Neutrophil (primary cell): ENCODE measurements at regions not wholly inside any gene's neighbourhood (a gene's known extent, or its start where the extent isn't known, plus 50 kb on each side); places are given as distances from the start of the nearest gene placed in this dataset.

Source experiments
- H3K27ac ChIP-seq: fragments of 200-600 bp; sonication (generic); 2 replicates; pipeline ENCODE4 v1.5.1; 2016; ENCODE audit warnings: mild to moderate bottlenecking, moderate library complexity
- H3K27me3 ChIP-seq: fragments of 200-600 bp; sonication (generic); 2 replicates; pipeline ENCODE4 v1.6.0; 2016; ENCODE audit warnings: mild to moderate bottlenecking
- H3K36me3 ChIP-seq: fragments of 200-600 bp; sonication (generic); 2 replicates; pipeline ENCODE4 v1.5.1; 2017
- H3K4me1 ChIP-seq, 2 experiments: fragments of 200-600 bp in 1 of 2; sonication (generic) in 1 of 2; 1 replicate in 1 of 2; 2 replicates in 1 of 2; pipeline versions ENCODE4 v1.5.1 to v1.6.1; 2013 to 2016; ENCODE audit warnings: low read depth in 1 of 2, low read length in 1 of 2, mild to moderate bottlenecking in 1 of 2, moderate library complexity in 1 of 2; ENCODE audit not compliant: control insufficient read depth in 1 of 2, insufficient read depth in 1 of 2
- H3K4me3 ChIP-seq, 2 experiments: fragments of 200-600 bp in 1 of 2; sonication (generic) in 1 of 2; 1 replicate in 1 of 2; 2 replicates in 1 of 2; pipeline ENCODE4 v1.5.1; 2013 to 2016; ENCODE audit warnings: low read depth in 1 of 2, low read length in 1 of 2, mild to moderate bottlenecking in 1 of 2, moderate library complexity in 1 of 2
- H3K9me3 ChIP-seq: fragments of 200-600 bp; sonication (generic); 2 replicates; pipeline ENCODE4 v1.5.1; 2016
- CTCF ChIP-seq: fragments of 200-600 bp; sonication (generic); IDR thresholded peaks from 2 replicates; pipeline ENCODE4 v1.5.1; 2016; ENCODE audit warnings: antibody characterized with exemption

- no peak overlapping the region for H3K4me3 ChIP-seq
- no peaks in the 10 kb centered on the region for H3K9me3 ChIP-seq
- H3K4me1 ChIP-seq: no peaks in the 10 kb centered on the region
- no peaks in the 10 kb centered on the region for H3K27me3 ChIP-seq
- no peak for TF ChIP-seq CTCF
- no peak overlapping the region for H3K27ac ChIP-seq
- no peaks in the 10 kb centered on the region for H3K36me3 ChIP-seq
These were observed 193.2 kb upstream of the GHITM start for GRCh38 chr10:83945982-83946718.

GRCh38 chr10:83952314-83952713 lies 187.0 kb upstream of the GHITM start:
- Histone ChIP-seq H3K27me3 (no peaks in the 10 kb centered on the region), H3K9me3 (no peaks in the 10 kb centered on the region), H3K36me3 (no peaks in the 10 kb centered on the region), H3K4me3 (no peak overlapping the region), H3K4me1 (no peaks in the 10 kb centered on the region), H3K27ac (no peak overlapping the region)
- TF ChIP-seq CTCF: no peak

GRCh38 chr10:83953589-83953988 lies 185.7 kb upstream of the GHITM start:
- H3K4me3 ChIP-seq: no peak overlapping the region
- no peaks in the 10 kb centered on the region for H3K4me1 ChIP-seq
- TF ChIP-seq CTCF: no peak
- H3K27me3 ChIP-seq: no peaks in the 10 kb centered on the region
- H3K9me3 ChIP-seq: no peaks in the 10 kb centered on the region
- H3K36me3 ChIP-seq: no peaks in the 10 kb centered on the region
- H3K27ac ChIP-seq: no peak overlapping the region

GRCh38 chr10:83954193-83954799 lies 185.0 kb upstream of the GHITM start:
- H3K27me3 ChIP-seq: no peaks in the 10 kb centered on the region
- H3K36me3 ChIP-seq: no peaks in the 10 kb centered on the region
- TF ChIP-seq CTCF: no peak
- H3K9me3 ChIP-seq: no peaks in the 10 kb centered on the region
- no peak overlapping the region for H3K4me3 ChIP-seq
- no peaks in the 10 kb centered on the region for H3K4me1 ChIP-seq
- no peak overlapping the region for H3K27ac ChIP-seq

GRCh38 chr10:83955406-83955805 lies 183.9 kb upstream of the GHITM start:
- no peak overlapping the region for H3K4me3 ChIP-seq
- no peaks in the 10 kb centered on the region for H3K27me3 ChIP-seq
- H3K9me3 ChIP-seq: no peaks in the 10 kb centered on the region
- H3K4me1 ChIP-seq: no peaks in the 10 kb centered on the region
- H3K27ac ChIP-seq: no peak overlapping the region
- no peak for TF ChIP-seq CTCF
- H3K36me3 ChIP-seq: no peaks in the 10 kb centered on the region
